ENCODE measurements at regions not wholly inside any gene's neighbourhood (a gene's known extent, or its start where the extent isn't known, plus 50 kb on each side); places are given as distances from the start of the nearest gene placed in this dataset.

GRCh38 chr5:99808657-99809230 is 726.4 kb upstream of the FAM174A start:
- Mint-ChIP-seq H3K9me3 (peaks cover 0 to 2% (median 0%) of the 10 kb centered on the region in 7 donors), H3K27ac (no peak overlapping the region), H3K36me3 (no peaks in the 10 kb centered on the region), H3K27me3 (ENCODE audit: low read depth in 3 of 3) (peaks cover 0 to 1% (median 0%) of the 10 kb centered on the region in 3 donors), H3K4me3 (no peak overlapping the region), H3K4me1 (no peaks in the 10 kb centered on the region)
- no peak overlapping the region for H3K4me3 ChIP-seq (replicated peaks in 1 of 3; ENCODE audit: low read depth in 2 of 3, low read length in 3 of 3)
- TF ChIP-seq, protein P1, sequence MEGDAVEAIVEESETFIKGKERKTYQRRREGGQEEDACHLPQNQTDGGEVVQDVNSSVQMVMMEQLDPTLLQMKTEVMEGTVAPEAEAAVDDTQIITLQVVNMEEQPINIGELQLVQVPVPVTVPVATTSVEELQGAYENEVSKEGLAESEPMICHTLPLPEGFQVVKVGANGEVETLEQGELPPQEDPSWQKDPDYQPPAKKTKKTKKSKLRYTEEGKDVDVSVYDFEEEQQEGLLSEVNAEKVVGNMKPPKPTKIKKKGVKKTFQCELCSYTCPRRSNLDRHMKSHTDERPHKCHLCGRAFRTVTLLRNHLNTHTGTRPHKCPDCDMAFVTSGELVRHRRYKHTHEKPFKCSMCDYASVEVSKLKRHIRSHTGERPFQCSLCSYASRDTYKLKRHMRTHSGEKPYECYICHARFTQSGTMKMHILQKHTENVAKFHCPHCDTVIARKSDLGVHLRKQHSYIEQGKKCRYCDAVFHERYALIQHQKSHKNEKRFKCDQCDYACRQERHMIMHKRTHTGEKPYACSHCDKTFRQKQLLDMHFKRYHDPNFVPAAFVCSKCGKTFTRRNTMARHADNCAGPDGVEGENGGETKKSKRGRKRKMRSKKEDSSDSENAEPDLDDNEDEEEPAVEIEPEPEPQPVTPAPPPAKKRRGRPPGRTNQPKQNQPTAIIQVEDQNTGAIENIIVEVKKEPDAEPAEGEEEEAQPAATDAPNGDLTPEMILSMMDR (IDR thresholded peaks at IDR 0.05) = no peak
- no peak overlapping the region for H3K27ac ChIP-seq (ENCODE audit: low read depth in 1 of 2, low read length in 2 of 2)
- no peak overlapping the region for H3K9ac ChIP-seq (ENCODE audit: insufficient read depth, low read length, poor library complexity, severe bottlenecking)
- H3K79me2 ChIP-seq (ENCODE audit: insufficient read depth, low read length) = no peaks in the 10 kb centered on the region
- no peaks in the 10 kb centered on the region for H3K4me1 ChIP-seq (ENCODE audit: control insufficient read depth in 1 of 2, insufficient read depth in 2 of 2, low read length in 2 of 2)
- H3K4me2 ChIP-seq (replicated peaks; ENCODE audit: extremely low read depth, low read length, poor library complexity, severe bottlenecking) = no peak overlapping the region
- WGBS (ENCODE audit: insufficient coverage) = no CpG with 5 or more reads among the region's 3 CpGs
- H4K20me1 ChIP-seq (ENCODE audit: insufficient read depth, low read length) = no peaks in the 10 kb centered on the region
- no peaks in the 10 kb centered on the region for H3K27me3 ChIP-seq (ENCODE audit: control insufficient read depth in 2 of 2, insufficient read depth in 2 of 2, low read length in 2 of 2)
- intact Hi-C loops (cut with micrococcal nuclease) = no loop called here
- H3K9me3 ChIP-seq (replicated peaks in 1 of 2; ENCODE audit: control insufficient read depth in 1 of 2, insufficient read depth in 1 of 2, low read length in 2 of 2) = no peaks in the 10 kb centered on the region
- H2AFZ ChIP-seq (ENCODE audit: insufficient read depth, low read depth, low read length, poor library complexity, severe bottlenecking) = no peak overlapping the region
- no peak for DNase-seq
- no peaks in the 10 kb centered on the region for H3K36me3 ChIP-seq (replicated peaks in 1 of 2; ENCODE audit: control insufficient read depth in 1 of 2, insufficient read depth in 2 of 2, low read length in 2 of 2)

DNA sequence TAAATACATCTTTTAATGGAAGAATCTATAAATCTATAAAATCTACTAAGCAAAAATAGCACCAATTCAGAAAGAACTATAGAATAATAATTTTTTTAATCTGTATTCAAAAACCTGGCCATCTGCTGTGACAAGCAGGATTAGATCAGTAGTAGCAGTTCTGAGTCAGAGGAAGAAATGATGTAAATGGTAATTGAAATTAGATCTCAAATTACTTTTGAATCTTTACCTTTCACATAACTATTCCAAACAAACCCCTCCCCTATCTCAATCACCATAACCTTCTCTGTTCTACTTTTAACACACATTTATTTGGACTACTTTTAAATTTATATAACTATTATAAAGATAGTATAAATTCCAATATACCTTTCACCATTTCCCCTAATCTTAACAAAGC is 727.8 kb upstream of the FAM174A start:
- H3K36me3 ChIP-seq (replicated peaks in 1 of 2; ENCODE audit: control insufficient read depth in 1 of 2, insufficient read depth in 2 of 2, low read length in 2 of 2) = no peaks in the 10 kb centered on the region
- H3K9ac ChIP-seq (ENCODE audit: insufficient read depth, low read length, poor library complexity, severe bottlenecking) = no peak overlapping the region
- no peaks in the 10 kb centered on the region for H3K27me3 Mint-ChIP-seq (ENCODE audit: low read depth in 3 of 3)
- H3K27ac Mint-ChIP-seq = no peak overlapping the region
- no peak overlapping the region for H3K27ac ChIP-seq (ENCODE audit: low read depth in 1 of 2, low read length in 2 of 2)
- intact Hi-C loops (cut with micrococcal nuclease) = no loop called here
- no peaks in the 10 kb centered on the region for H4K20me1 ChIP-seq (ENCODE audit: insufficient read depth, low read length)
- H3K9me3 Mint-ChIP-seq = no peaks in the 10 kb centered on the region
- H3K4me3 ChIP-seq (replicated peaks in 1 of 3; ENCODE audit: low read depth in 2 of 3, low read length in 3 of 3) = no peak overlapping the region
- no peaks in the 10 kb centered on the region for H3K9me3 ChIP-seq (replicated peaks in 1 of 2; ENCODE audit: control insufficient read depth in 1 of 2, insufficient read depth in 1 of 2, low read length in 2 of 2)
- H3K4me1 ChIP-seq (ENCODE audit: control insufficient read depth in 1 of 2, insufficient read depth in 2 of 2, low read length in 2 of 2) = no peaks in the 10 kb centered on the region
- TF ChIP-seq, protein P1 (IDR thresholded peaks at IDR 0.05) = no peak
- no peak for DNase-seq
- H3K27me3 ChIP-seq (ENCODE audit: control insufficient read depth in 2 of 2, insufficient read depth in 2 of 2, low read length in 2 of 2) = no peaks in the 10 kb centered on the region
- H3K4me2 ChIP-seq (replicated peaks; ENCODE audit: extremely low read depth, low read length, poor library complexity, severe bottlenecking) = no peak overlapping the region
- H3K79me2 ChIP-seq (ENCODE audit: insufficient read depth, low read length) = no peaks in the 10 kb centered on the region
- no peaks in the 10 kb centered on the region for H3K4me1 Mint-ChIP-seq
- no peaks in the 10 kb centered on the region for H3K36me3 Mint-ChIP-seq
- no peak overlapping the region for H2AFZ ChIP-seq (ENCODE audit: insufficient read depth, low read depth, low read length, poor library complexity, severe bottlenecking)
- H3K4me3 Mint-ChIP-seq = no peak overlapping the region
